IMR-90 (cell line): ENCODE measurements at regions not wholly inside any gene's neighbourhood (a gene's known extent, or its start where the extent isn't known, plus 50 kb on each side); places are given as distances from the start of the nearest gene placed in this dataset.

Experiments
- ATAC-seq: fragments of 200-7000 bp; cut with Tn5 transposase; 2 replicates; pipeline ENCODE4 v1.9.1; 2020; ENCODE audit warnings: low read depth, mild to moderate bottlenecking, moderate library complexity
- BruUV-seq: library from RNA; stranded (reverse); fragments of 400-500 nt; replicated peaks from 2 replicates; lab custom pipeline; 2021; lab: Mats Ljungman, UMichigan
- CTCF ChIA-PET: fragments of 300-600 bp; formaldehyde crosslinking; extraction: SDS; loops from one replicate; lab custom pipeline; 2021; ENCODE audit warnings: antibody characterized with exemption; lab: Yijun Ruan, JAX
- POLR2A ChIA-PET: fragments of 300-600 bp; sonication (Branson Sonifier 250); formaldehyde crosslinking; loops from one replicate; lab custom pipeline; 2022; ENCODE audit warnings: antibody characterized with exemption; ENCODE audit not compliant: unreplicated experiment; lab: Charles Lee
- DNase-seq: peaks from one replicate; pipeline ENCODE4 v3.0.0; 2013
- H2AFZ ChIP-seq: replicated peaks from 2 replicates; pipeline ENCODE3; 2013; ENCODE audit warnings: low read length, mild to moderate bottlenecking; ENCODE audit not compliant: poor library complexity
- H2AK5ac ChIP-seq: 2 replicates; pipeline ENCODE4 v1.6.1; 2013; ENCODE audit warnings: low read depth, low read length, inconsistent platforms
- H2AK9ac ChIP-seq: replicated peaks from 2 replicates; pipeline ENCODE3; 2013; ENCODE audit warnings: mild to moderate bottlenecking, low read depth, low read length, moderate library complexity; ENCODE audit not compliant: poor library complexity
- H2BK120ac ChIP-seq: 2 replicates; pipeline ENCODE4 v1.6.1; 2013; ENCODE audit warnings: low read depth, low read length, inconsistent platforms
- H2BK15ac ChIP-seq: 3 replicates; pipeline ENCODE4 v1.6.1; 2013; ENCODE audit warnings: low read depth, low read length, inconsistent platforms
- H2BK20ac ChIP-seq: 2 replicates; pipeline ENCODE4 v1.6.1; 2013; ENCODE audit warnings: low read depth, mild to moderate bottlenecking, inconsistent platforms, low read length, moderate library complexity
- H2BK5ac ChIP-seq: 2 replicates; pipeline ENCODE4 v1.6.1; 2013; ENCODE audit warnings: mild to moderate bottlenecking, low read depth, low read length, inconsistent platforms; ENCODE audit not compliant: poor library complexity, severe bottlenecking
- H3K14ac ChIP-seq: replicated peaks from 2 replicates; pipeline ENCODE4 v1.6.1; 2013; ENCODE audit warnings: low read depth, low read length, inconsistent platforms
- H3K18ac ChIP-seq: 2 replicates; pipeline ENCODE4 v1.6.1; 2013; ENCODE audit warnings: low read depth, low read length, control low read depth
- H3K23ac ChIP-seq: 2 replicates; pipeline ENCODE4 v1.6.1; 2013; ENCODE audit warnings: low read depth, low read length, inconsistent platforms
- H3K27ac ChIP-seq: 2 replicates; pipeline ENCODE4 v1.5.1; 2013; ENCODE audit warnings: mild to moderate bottlenecking, control low read depth, low read length; ENCODE audit not compliant: insufficient read depth
- H3K27me3 ChIP-seq: 2 replicates; pipeline ENCODE4 v1.6.1; 2013; ENCODE audit warnings: low read length; ENCODE audit not compliant: control insufficient read depth, insufficient read depth
- H3K36me3 ChIP-seq: 2 replicates; pipeline ENCODE4 v1.6.1; 2013; ENCODE audit warnings: low read length, mixed read lengths; ENCODE audit not compliant: control insufficient read depth, insufficient read depth
- H3K4ac ChIP-seq: 2 replicates; pipeline ENCODE4 v1.6.1; 2013; ENCODE audit warnings: low read depth, low read length, inconsistent platforms
- H3K4me1 ChIP-seq: 2 replicates; pipeline ENCODE4 v1.6.1; 2013; ENCODE audit warnings: low read length, mixed read lengths; ENCODE audit not compliant: control insufficient read depth, insufficient read depth
- H3K4me2 ChIP-seq: 2 replicates; pipeline ENCODE4 v1.6.1; 2013; ENCODE audit warnings: low read depth, mild to moderate bottlenecking, control low read depth, low read length, moderate library complexity
- H3K4me3 ChIP-seq: 2 replicates; pipeline ENCODE4 v1.5.1; 2013; ENCODE audit warnings: low read depth, mild to moderate bottlenecking, control low read depth, low read length, moderate library complexity; ENCODE audit not compliant: insufficient read depth
- H3K56ac ChIP-seq: 2 replicates; pipeline ENCODE4 v1.6.1; 2013; ENCODE audit warnings: low read length, inconsistent platforms; ENCODE audit not compliant: insufficient read depth; ENCODE audit errors: extremely low read depth
- H3K79me1 ChIP-seq, 2 experiments: 2 replicates each; pipeline ENCODE4 v1.6.1; 2013; ENCODE audit warnings: low read length in 2 of 2, inconsistent platforms in 1 of 2, low read depth in 1 of 2
- H3K9ac ChIP-seq: 2 replicates; pipeline ENCODE4 v1.6.1; 2013; ENCODE audit warnings: low read depth, low read length, control low read depth
- H3K9me1 ChIP-seq: 2 replicates; pipeline ENCODE4 v1.6.1; 2013; ENCODE audit warnings: low read length, inconsistent platforms; ENCODE audit not compliant: insufficient read depth
- H3K9me3 ChIP-seq: 2 replicates; pipeline ENCODE4 v1.6.1; 2013; ENCODE audit warnings: low read length; ENCODE audit not compliant: control insufficient read depth, insufficient read depth
- H4K20me1 ChIP-seq: 2 replicates; pipeline ENCODE4 v1.6.1; 2013; ENCODE audit warnings: low read length, inconsistent platforms; ENCODE audit not compliant: insufficient read depth
- H4K5ac ChIP-seq: 2 replicates; pipeline ENCODE4 v1.6.1; 2013; ENCODE audit warnings: mild to moderate bottlenecking, low read depth, low read length, control low read depth
- H4K8ac ChIP-seq, 2 experiments: 2 replicates each; pipeline ENCODE4 v1.6.1; 2013; ENCODE audit warnings: low read depth in 2 of 2, low read length in 2 of 2, control low read depth in 1 of 2, inconsistent platforms in 1 of 2
- H4K91ac ChIP-seq: 2 replicates; pipeline ENCODE4 v1.6.1; 2013; ENCODE audit warnings: low read depth, low read length, inconsistent platforms; ENCODE audit not compliant: insufficient read depth
- BHLHE40 ChIP-seq: fragments of 150-350 bp; IDR thresholded peaks from 2 replicates; pipeline ENCODE4 v1.6.1; 2016; ENCODE audit warnings: mild to moderate bottlenecking, low read depth, low read length
- CEBPB ChIP-seq: IDR thresholded peaks from 2 replicates; pipeline ENCODE4 v1.6.1; 2012; ENCODE audit warnings: low read depth, low read length, improper control_type of control experiment
- CTCF ChIP-seq: conservative IDR thresholded peaks from 2 replicates; pipeline ENCODE4 v1.5.1; 2012; ENCODE audit warnings: mild to moderate bottlenecking, low read depth, low read length, improper control_type of control experiment
- ELK1 ChIP-seq: fragments of 150-350 bp; IDR thresholded peaks from 2 replicates; pipeline ENCODE4 v1.6.1; 2016; ENCODE audit warnings: low read depth, mild to moderate bottlenecking, low read length, moderate library complexity, borderline replicate concordance
- FOS ChIP-seq: fragments of 150-350 bp; IDR thresholded peaks from 2 replicates; pipeline ENCODE4 v1.6.1; 2016; ENCODE audit warnings: low read depth, low read length
- MAFK ChIP-seq: IDR thresholded peaks from 2 replicates; pipeline ENCODE4 v1.6.1; 2012; ENCODE audit warnings: low read depth, low read length, improper control_type of control experiment
- MAZ ChIP-seq: IDR thresholded peaks from 2 replicates; pipeline ENCODE4 v1.6.1; 2012; ENCODE audit warnings: low read depth, mild to moderate bottlenecking, low read length, improper control_type of control experiment, moderate library complexity, borderline replicate concordance
- MXI1 ChIP-seq: IDR thresholded peaks from 2 replicates; pipeline ENCODE4 v1.6.1; 2012; ENCODE audit warnings: low read depth, mild to moderate bottlenecking, low read length, moderate library complexity, borderline replicate concordance
- NFE2L2 ChIP-seq: fragments of 150-350 bp; IDR thresholded peaks from 2 replicates; pipeline ENCODE4 v1.6.1; 2016; ENCODE audit warnings: low read depth, mild to moderate bottlenecking, low read length
- POLR2A ChIP-seq: IDR thresholded peaks from 2 replicates; pipeline ENCODE4 v1.6.1; 2012; ENCODE audit warnings: mild to moderate bottlenecking, low read depth, low read length
- RAD21 ChIP-seq: IDR thresholded peaks from 2 replicates; pipeline ENCODE4 v1.6.1; 2012; ENCODE audit warnings: low read length, improper control_type of control experiment
- RCOR1 ChIP-seq: IDR thresholded peaks from 2 replicates; pipeline ENCODE4 v1.6.1; 2012; ENCODE audit warnings: mild to moderate bottlenecking, low read length, improper control_type of control experiment; ENCODE audit not compliant: insufficient replicate concordance
- RFX5 ChIP-seq: IDR thresholded peaks from 2 replicates; pipeline ENCODE4 v1.8.0; 2012; ENCODE audit warnings: low read depth, mild to moderate bottlenecking, low read length, moderate library complexity
- SMC3 ChIP-seq: fragments of 150-350 bp; IDR thresholded peaks from 2 replicates; pipeline ENCODE4 v1.6.1; 2016; ENCODE audit warnings: low read depth, mild to moderate bottlenecking, antibody characterized with exemption, low read length, moderate library complexity
- USF2 ChIP-seq: fragments of 150-350 bp; IDR thresholded peaks from 2 replicates; pipeline ENCODE4 v1.6.1; 2017; ENCODE audit warnings: mild to moderate bottlenecking, antibody characterized with exemption, low read length, low read depth
- WGBS, 2 experiments: methylation state at CpG; one replicate each; pipeline versions ENCODE4 v1.1.5 to v1.1.7; 2013; ENCODE audit warnings: missing lambda C conversion rate in 2 of 2; ENCODE audit not compliant: insufficient read length in 1 of 2; ENCODE audit errors: extremely low coverage in 2 of 2; 5-methylcytosine and 5-hydroxymethylcytosine counted together
- dilution Hi-C: fragments of 300-500 bp; cut with HindIII; formaldehyde crosslinking; loops from one replicate; pipeline ENCODE4 v1.14.3; 2018; ENCODE audit warnings: low sequenced_read_pairs; ENCODE audit not compliant: unreplicated experiment
- in situ Hi-C: fragments of 300-500 bp; cut with MboI; formaldehyde crosslinking; loops from 3 replicates; pipeline ENCODE4 v1.14.3; 2019; ENCODE audit warnings: low sequenced_read_pairs, inconsistent platforms, mixed read lengths
- intact Hi-C: fragments of 100-400 bp; cut with micrococcal nuclease; formaldehyde crosslinking; loops from 2 replicates; pipeline ENCODE4 v1.10.0; 2022

- Histone ChIP-seq H3K4me2 (no peak overlapping the region), H3K27ac (no peak overlapping the region), H3K56ac (no peak overlapping the region), H2AK5ac (no peak overlapping the region), H2AK9ac (no peak overlapping the region), H2BK15ac (no peak overlapping the region), H3K9me1 (no peaks in the 10 kb centered on the region), H4K8ac (no peak overlapping the region), H3K9me3 (no peaks in the 10 kb centered on the region), H3K27me3 (peaks cover 25% of the 10 kb centered on the region), H2BK5ac (no peak overlapping the region), H2BK120ac (no peak overlapping the region), H3K4me3 (no peak overlapping the region), H3K4ac (no peak overlapping the region), H2AFZ (no peak overlapping the region), H4K20me1 (no peaks in the 10 kb centered on the region), H3K18ac (no peak overlapping the region), H2BK20ac (no peak overlapping the region), H3K4me1 (no peaks in the 10 kb centered on the region; the same call in 1 of the 2 replicates), H4K5ac (no peak overlapping the region), H3K9ac (no peak overlapping the region), H3K79me1 (no peaks in the 10 kb centered on the region), H3K36me3 (no peaks in the 10 kb centered on the region), H4K91ac (no peak overlapping the region), H3K14ac (no peak overlapping the region), H3K23ac (no peak overlapping the region)
- dilution Hi-C loops (no loop called here), in situ Hi-C loops (no loop called here), intact Hi-C loops (no loop called here)
- no peak for ATAC-seq
- 80% methylated on average over 1 of the region's 6 CpGs; no CpG with 5 or more reads in 1 of the 2 experiments for WGBS, 2 experiments
- BruUV-seq, result no TSS peak
- TF ChIP-seq FOS (no peak), MAFK (no peak), RFX5 (no peak), MXI1 (no peak), POLR2A (no peak), BHLHE40 (no peak), USF2 (no peak), RAD21 (no peak), ELK1 (no peak), SMC3 (no peak), CTCF (no peak), NFE2L2 (no peak), RCOR1 (no peak), MAZ (no peak), CEBPB (no peak)
- CTCF ChIA-PET, result no interaction called here
- DNase-seq, result no peak
- POLR2A ChIA-PET, result no interaction called here
Measured at GRCh38 chr2:238565031-238565430, 138.3 kb downstream of the ASB1 start.
